ENCODE measurements at regions not wholly inside any gene's neighbourhood (a gene's known extent, or its start where the extent isn't known, plus 50 kb on each side); places are given as distances from the start of the nearest gene placed in this dataset.

GRCh38 chr12:98256830-98257229 is 258.6 kb upstream of the TMPO start:
- TF ChIP-seq SUZ12 (IDR thresholded peaks at IDR 0.05): no peak
- no peak for TF ChIP-seq BHLHE40 (IDR thresholded peaks at IDR 0.05; ENCODE audit: borderline replicate concordance)
- no peak for TF ChIP-seq ELF4 (IDR thresholded peaks at IDR 0.05)
- TF ChIP-seq HDGF (IDR thresholded peaks at IDR 0.05; ENCODE audit: borderline replicate concordance): no peak
- no peak for TF ChIP-seq SP1 (IDR thresholded peaks at IDR 0.05)
- TF ChIP-seq ZNF384 (IDR thresholded peaks at IDR 0.05): no peak
- TF ChIP-seq FOXA1 (IDR thresholded peaks at IDR 0.05): no peak
- TF ChIP-seq FOXK2 (IDR thresholded peaks at IDR 0.05): no peak
- TF ChIP-seq L3MBTL2 (conservative IDR thresholded peaks at IDR 0.05): no peak
- no peak for TF ChIP-seq LEF1 (IDR thresholded peaks at IDR 0.05; ENCODE audit: borderline replicate concordance)
